ENCODE measurements at regions not wholly inside any gene's neighbourhood (a gene's known extent, or its start where the extent isn't known, plus 50 kb on each side); places are given as distances from the start of the nearest gene placed in this dataset.

- TF ChIP-seq TAF1 (IDR thresholded peaks at IDR 0.05; ENCODE audit: control insufficient read depth, extremely low read depth, insufficient read depth, low read length, severe bottlenecking) = no peak
- TF ChIP-seq MAFG (tag; conservative IDR thresholded peaks at IDR 0.05) = 0 out of 2 replicates have a peak, but pooled peaks have one; percentile 49
- TF ChIP-seq THAP12 (CRISPR knock-in tag; IDR thresholded peaks at IDR 0.05) = no peak
- peak; percentile 34; the same call in 1 of the 2 replicates for TF ChIP-seq BACH1 (tag; IDR thresholded peaks at IDR 0.05)
- no peak for TF ChIP-seq ZNF184 (CRISPR knock-in tag; IDR thresholded peaks at IDR 0.05)
- TF ChIP-seq TRIM28 (IDR thresholded peaks at IDR 0.05) = 0 out of 2 replicates have a peak, but pooled peaks have one; percentile 18
- peak; percentile 49; the same call in 1 of the 2 replicates for TF ChIP-seq MAFF (IDR thresholded peaks at IDR 0.05; ENCODE audit: low read length)
- peak; percentile 87 for TF ChIP-seq SMARCA4 (IDR thresholded peaks at IDR 0.05)
- no peak for TF ChIP-seq ATF6 (CRISPR knock-in tag; IDR thresholded peaks at IDR 0.05)
- no peak for TF ChIP-seq CEBPZ (IDR thresholded peaks at IDR 0.05; ENCODE audit: borderline replicate concordance, low read depth, low read length)
- TF ChIP-seq DIDO1 (tag; IDR thresholded peaks at IDR 0.05; ENCODE audit: low read depth) = no peak
- TF ChIP-seq ZNF592 (IDR thresholded peaks at IDR 0.05) = peak; percentile 48; the same call in 1 of the 2 replicates
- TF ChIP-seq DACH1 (IDR thresholded peaks at IDR 0.05; ENCODE audit: partially characterized antibody) = peak; percentile 32
Observed at GRCh38 chr5:143585970-143586369, 182.5 kb upstream of the NR3C1 start (continued).

Data from K562 (cell line).